ENCODE measurements at regions not wholly inside any gene's neighbourhood (a gene's known extent, or its start where the extent isn't known, plus 50 kb on each side); places are given as distances from the start of the nearest gene placed in this dataset.

DNA sequence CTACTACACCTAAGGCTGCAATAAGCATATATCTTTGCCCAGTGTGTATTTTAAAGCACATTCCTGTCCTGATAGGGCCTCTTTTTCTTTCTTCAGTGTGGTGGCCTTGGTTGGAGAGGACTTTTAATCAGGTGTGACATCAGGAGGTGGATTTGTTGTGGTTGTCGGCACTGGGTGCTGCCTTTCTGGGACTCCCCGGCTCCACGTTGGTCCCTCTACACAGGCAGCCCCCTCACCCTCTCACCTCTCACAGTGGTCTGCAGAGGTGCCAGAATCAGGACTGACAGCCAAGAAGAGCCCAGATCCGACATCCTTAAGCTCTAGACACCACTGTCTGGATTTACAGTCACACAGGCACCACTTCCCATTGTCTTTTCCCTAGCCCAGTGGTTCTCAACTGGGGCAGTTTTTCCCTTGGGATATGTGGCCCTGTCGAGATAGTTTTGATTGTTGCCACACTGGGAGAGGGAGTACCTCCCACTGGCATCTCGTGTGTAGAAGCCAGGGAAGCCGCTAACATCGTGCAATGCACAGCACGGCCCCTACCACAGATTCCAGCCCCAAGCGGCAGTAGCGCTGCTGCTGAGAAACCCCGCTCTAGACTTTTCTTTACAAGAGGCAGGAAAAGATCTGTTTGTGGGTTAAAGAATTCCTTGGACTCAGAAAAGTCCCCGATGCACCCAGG, 314.1 kb downstream of the QKI start:
- Mint-ChIP-seq H3K9me3 (no peaks in the 10 kb centered on the region), H3K4me3 (no peak overlapping the region), H3K4me1 (ENCODE audit: low read depth) (no peaks in the 10 kb centered on the region), H3K36me3 (ENCODE audit: low read depth) (no peaks in the 10 kb centered on the region), H3K27me3 (ENCODE audit: low read depth) (no peaks in the 10 kb centered on the region), H3K27ac (no peak overlapping the region)

DNA sequence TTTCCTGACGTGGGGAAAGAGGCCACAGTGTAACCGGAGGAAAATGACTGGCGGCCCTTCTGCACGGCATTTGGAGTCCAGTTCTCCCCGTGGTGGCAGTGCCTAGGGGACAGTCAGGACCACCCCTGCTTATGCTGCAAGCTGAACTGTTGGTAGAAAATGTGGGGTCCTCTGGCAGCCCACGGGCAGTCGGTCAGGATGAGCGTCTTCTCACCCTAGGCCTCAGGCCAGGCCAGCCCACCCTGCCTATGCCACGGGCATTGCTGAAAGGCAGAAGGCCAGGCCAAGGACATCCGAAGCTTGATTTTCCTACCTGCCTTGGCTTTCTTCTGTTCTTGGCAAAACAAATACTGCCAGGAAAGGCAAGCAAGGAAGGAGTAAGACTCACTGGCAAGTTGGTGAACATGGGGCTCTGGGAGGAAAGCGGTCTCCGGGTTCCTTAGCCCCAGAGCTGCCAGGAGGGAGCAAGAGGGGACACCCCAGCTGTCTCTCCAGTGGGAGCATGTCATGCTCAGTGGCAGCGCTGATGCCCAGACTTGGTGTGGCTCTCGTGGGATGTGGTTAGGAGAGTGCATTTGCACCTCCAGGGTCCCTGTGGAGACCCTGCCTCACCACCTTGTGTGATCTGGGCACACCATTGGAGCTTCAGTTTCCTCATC, 311.6 kb downstream of the QKI start:
- Mint-ChIP-seq H3K36me3 (ENCODE audit: low read depth) (no peaks in the 10 kb centered on the region), H3K9me3 (no peaks in the 10 kb centered on the region), H3K4me1 (ENCODE audit: low read depth) (no peaks in the 10 kb centered on the region), H3K27me3 (ENCODE audit: low read depth) (no peaks in the 10 kb centered on the region), H3K4me3 (no peak overlapping the region), H3K27ac (no peak overlapping the region)

DNA sequence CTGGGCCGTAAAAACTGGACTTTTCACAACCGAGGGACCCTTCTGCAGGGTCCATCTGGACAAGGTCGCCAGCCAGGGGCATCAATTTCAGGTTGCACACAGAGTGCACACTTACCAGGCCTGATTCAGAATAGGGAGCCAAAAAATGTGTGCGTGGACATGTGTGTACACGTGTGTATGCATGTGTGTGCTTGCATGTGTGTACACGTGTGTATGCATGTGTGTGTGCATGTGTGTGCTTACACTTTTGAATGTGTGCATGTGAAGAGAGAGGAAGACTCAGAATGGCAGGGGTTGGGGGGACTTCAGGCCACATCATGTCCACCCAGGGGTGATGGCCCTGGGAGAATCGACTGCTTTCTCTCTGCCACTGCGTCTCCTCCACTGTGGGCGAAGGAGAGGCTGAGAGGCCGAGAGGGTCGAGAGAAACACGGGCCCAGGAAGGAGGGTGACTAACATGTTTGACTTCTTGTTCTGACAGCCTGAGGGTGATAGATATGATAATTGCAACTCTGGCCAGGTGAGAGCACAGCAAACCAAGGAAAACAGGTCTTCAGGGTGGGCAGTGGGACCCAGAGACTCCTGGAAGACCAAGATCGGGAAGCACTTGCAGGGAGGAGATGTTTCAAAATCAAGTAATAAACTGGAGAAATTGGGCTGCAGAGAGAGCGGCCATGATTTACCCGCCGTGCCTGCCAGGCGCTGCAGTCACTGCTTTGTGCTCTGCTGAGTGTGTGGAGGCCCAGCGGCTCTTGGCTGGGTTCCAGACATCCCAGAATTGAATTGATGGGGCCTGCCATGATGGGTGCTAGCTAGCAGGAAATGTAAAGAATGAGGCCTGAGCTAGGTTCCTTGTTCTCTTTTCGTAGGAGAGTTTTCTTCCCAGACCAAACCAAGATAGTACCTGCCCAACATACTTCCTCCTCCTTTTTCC, 310.8 kb downstream of the QKI start:
- Mint-ChIP-seq H3K27me3 (ENCODE audit: low read depth) (no peaks in the 10 kb centered on the region), H3K36me3 (ENCODE audit: low read depth) (no peaks in the 10 kb centered on the region), H3K9me3 (no peaks in the 10 kb centered on the region), H3K27ac (no peak overlapping the region), H3K4me3 (no peak overlapping the region), H3K4me1 (ENCODE audit: low read depth) (no peaks in the 10 kb centered on the region)

DNA sequence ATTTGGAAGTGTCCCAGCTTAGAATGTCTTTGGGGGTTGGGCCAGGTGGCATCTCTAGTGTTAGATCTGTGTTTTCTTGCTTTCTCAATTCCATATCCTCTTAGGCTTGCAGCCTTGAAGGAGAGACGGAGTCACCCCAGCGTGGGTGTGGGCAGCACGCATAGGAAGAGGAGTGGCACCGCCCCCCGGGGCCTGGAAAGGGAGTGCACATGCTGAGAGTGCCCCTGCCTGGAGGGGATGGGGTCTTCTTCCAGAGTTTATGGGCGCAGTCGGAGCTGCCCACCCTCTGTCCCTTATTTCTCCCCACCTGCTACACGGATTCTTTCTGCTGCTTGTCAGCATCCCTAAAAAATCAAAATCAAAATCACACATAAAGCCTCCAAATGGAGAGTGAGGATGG, 309.7 kb downstream of the QKI start:
- H3K27me3 Mint-ChIP-seq (ENCODE audit: low read depth): no peaks in the 10 kb centered on the region
- no peaks in the 10 kb centered on the region for H3K9me3 Mint-ChIP-seq
- H3K4me3 Mint-ChIP-seq: no peak overlapping the region
- no peaks in the 10 kb centered on the region for H3K36me3 Mint-ChIP-seq (ENCODE audit: low read depth)
- H3K27ac Mint-ChIP-seq: no peak overlapping the region
- no peaks in the 10 kb centered on the region for H3K4me1 Mint-ChIP-seq (ENCODE audit: low read depth)

DNA sequence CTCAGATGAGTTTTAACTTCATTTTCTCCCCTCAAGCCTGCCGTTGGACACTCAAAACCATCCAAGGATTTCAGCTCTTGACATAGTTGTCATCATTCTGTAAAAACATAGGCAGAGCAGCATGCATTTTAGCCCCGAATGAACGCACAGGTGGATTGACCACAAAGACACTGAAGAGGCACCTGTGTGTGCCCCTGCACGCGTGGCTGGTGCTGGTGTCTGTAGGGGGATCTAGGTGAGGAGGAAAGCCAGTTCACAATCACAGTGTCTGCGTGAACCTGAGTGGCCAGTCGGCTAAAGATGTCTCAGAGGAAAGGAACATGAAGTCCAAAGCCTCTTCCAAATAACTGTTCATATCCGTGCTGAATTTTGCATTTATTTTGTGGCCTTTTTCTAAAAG, 309.2 kb downstream of the QKI start:
- no peaks in the 10 kb centered on the region for H3K9me3 Mint-ChIP-seq
- no peaks in the 10 kb centered on the region for H3K27me3 Mint-ChIP-seq (ENCODE audit: low read depth)
- H3K27ac Mint-ChIP-seq: no peak overlapping the region
- H3K4me3 Mint-ChIP-seq: no peak overlapping the region
- H3K36me3 Mint-ChIP-seq (ENCODE audit: low read depth): no peaks in the 10 kb centered on the region
- no peaks in the 10 kb centered on the region for H3K4me1 Mint-ChIP-seq (ENCODE audit: low read depth)

DNA sequence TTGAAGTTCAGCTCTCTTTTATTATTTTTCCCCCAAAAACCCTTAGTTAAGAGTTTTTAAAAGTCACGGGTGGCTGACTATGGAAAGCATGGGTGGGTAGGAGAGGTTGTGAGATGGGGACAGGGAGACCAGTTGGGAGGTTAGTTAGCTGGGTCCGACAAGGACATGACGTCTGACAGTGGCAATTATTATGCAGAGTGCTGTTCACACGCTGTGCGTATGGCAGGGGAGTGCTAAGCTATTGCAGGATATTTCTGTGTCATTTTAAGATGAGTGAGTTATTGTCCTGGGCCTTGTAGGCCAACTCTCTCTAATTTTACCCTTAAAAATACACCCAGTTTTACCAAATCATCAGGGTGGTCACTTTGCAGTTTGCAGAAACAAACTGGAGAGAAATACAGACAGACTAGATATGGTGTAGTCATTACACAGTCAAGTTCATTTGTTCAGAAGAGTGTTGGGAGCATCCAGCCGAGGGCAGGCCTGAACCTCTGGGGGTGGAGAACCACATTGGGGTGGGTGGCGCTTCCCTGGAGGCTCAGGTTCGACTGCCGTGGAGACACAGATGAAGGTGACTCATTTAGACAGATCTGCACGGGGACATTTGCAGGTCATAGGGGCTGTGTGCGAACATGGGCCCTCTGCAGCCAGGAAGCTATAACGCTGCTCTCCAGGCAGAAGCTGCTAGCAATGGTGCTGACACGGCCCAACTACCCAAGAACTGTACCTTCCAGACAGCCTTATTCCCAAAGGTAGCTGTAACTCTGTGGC, 307.6 kb downstream of the QKI start:
- Mint-ChIP-seq H3K36me3 (ENCODE audit: low read depth) (no peaks in the 10 kb centered on the region), H3K27ac (no peak overlapping the region), H3K4me3 (no peak overlapping the region), H3K4me1 (ENCODE audit: low read depth) (no peaks in the 10 kb centered on the region), H3K27me3 (ENCODE audit: low read depth) (no peaks in the 10 kb centered on the region), H3K9me3 (no peaks in the 10 kb centered on the region)

DNA sequence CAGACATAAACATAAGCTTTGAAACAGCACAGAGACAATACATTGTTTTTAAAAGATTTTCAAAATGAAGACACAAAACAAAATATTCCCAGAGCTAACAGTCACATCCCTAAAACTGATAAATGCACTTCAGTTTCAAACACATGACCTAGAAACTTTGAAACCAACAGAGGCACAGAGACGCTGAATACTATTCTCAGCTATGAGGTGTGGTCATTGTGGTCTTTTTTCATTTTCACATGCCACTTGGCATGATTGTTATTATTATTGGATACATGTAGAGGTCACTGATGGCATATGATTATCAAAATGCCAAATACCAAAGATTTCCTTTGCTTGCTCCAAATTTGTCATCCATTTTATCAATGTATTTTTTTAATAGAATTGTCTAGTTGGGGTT, 306.9 kb downstream of the QKI start:
- Mint-ChIP-seq H3K4me3 (no peak overlapping the region), H3K27ac (no peak overlapping the region), H3K9me3 (no peaks in the 10 kb centered on the region), H3K27me3 (ENCODE audit: low read depth) (no peaks in the 10 kb centered on the region), H3K4me1 (ENCODE audit: low read depth) (no peaks in the 10 kb centered on the region), H3K36me3 (ENCODE audit: low read depth) (no peaks in the 10 kb centered on the region)

DNA sequence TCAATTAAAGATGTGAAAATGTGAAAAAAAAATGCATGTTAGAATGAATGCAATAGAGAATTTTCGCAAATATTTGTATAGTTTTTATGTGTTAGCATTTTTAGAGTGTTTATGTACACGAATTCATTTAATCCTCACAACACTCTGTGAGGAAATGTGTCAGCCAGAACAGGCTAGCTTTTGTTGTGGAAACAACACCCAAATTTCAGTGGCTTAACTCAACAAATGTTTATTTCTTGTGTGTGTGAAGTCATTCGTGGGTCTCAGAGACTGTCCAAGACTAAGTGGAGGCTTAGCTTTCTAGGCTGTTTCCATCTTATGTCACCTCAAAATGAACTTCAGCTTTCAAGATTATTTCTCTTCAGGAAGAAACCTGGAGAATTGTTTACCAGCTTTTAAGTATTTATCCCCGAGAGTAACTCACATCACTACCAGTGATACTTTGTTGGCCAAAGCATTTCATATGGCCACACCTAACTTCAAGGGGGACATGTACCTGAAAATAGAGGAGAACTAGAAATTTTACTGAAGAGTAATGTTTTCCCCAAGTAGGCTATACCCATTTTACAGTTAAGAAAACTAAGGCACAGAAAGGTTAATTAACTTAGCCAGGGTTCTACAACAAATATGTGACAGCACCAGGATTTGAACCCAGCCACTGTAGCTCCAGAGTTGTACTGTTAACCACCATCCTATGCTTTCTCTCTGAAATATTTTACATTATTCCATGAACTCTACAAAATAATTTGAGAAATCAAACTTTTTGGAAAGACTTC, 306.1 kb downstream of the QKI start:
- H3K4me1 Mint-ChIP-seq (ENCODE audit: low read depth): no peaks in the 10 kb centered on the region
- H3K4me3 Mint-ChIP-seq: no peak overlapping the region
- H3K27ac Mint-ChIP-seq: no peak overlapping the region
- no peaks in the 10 kb centered on the region for H3K36me3 Mint-ChIP-seq (ENCODE audit: low read depth)
- no peaks in the 10 kb centered on the region for H3K27me3 Mint-ChIP-seq (ENCODE audit: low read depth)
- H3K9me3 Mint-ChIP-seq: no peaks in the 10 kb centered on the region

DNA sequence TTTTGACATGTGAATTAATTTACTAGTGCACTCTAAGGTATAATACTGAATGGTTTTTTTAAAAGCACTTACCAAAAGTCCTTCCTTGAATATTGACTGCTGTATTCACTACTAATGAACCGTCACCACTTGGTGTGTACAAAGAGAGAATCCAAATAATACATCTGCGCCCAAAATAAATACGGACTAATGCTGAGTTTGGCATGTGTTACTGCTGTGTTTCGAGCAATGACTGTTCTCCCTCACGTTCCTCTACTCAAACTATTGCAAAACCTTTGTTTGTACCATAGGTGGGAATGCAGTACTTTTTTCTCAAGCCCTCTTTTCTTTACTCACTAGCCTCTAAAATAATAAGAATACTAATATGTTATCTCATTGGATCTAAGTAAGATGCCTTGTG, 305.5 kb downstream of the QKI start:
- H3K4me3 Mint-ChIP-seq: no peak overlapping the region
- H3K36me3 Mint-ChIP-seq (ENCODE audit: low read depth): no peaks in the 10 kb centered on the region
- H3K4me1 Mint-ChIP-seq (ENCODE audit: low read depth): no peaks in the 10 kb centered on the region
- H3K27me3 Mint-ChIP-seq (ENCODE audit: low read depth): no peaks in the 10 kb centered on the region
- no peak overlapping the region for H3K27ac Mint-ChIP-seq
- H3K9me3 Mint-ChIP-seq: no peaks in the 10 kb centered on the region

DNA sequence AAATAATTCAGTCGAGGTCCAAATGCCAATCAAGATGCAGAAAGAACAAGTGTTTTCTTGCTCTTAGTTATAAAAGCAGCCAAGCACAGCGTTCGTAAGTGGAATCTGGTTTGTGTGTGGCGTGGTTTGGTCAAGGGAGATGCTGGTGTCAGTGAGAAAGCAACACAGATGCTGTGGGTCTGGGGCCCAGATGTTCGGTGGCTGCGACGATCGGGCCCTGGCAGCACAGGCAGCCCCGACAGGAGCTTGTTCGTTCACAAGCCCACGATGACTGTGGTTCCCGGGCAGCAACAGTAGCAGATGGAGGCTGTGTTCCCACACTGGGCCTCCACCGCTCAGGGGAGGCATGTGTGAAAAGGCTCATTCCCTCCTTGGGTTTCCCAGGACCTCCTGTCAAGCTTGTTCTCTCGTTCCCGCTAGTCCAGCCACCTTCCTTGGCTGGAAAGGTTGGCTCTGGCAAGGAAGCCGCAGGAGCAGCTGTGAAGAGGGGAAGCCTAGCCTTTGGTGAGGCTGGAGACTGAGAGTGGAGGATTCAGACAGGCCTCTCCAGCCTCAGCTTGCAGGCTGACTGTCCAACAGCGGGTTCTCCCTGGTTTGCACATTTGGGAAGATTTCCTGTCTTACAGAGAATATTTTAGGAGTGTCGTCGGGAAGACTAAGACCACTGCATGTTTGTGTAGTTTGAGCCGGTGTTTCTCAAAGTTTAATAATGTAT, 304.7 kb downstream of the QKI start:
- H3K4me3 Mint-ChIP-seq: no peak overlapping the region
- no peaks in the 10 kb centered on the region for H3K36me3 Mint-ChIP-seq (ENCODE audit: low read depth)
- H3K4me1 Mint-ChIP-seq (ENCODE audit: low read depth): no peaks in the 10 kb centered on the region
- H3K9me3 Mint-ChIP-seq: no peaks in the 10 kb centered on the region
- H3K27ac Mint-ChIP-seq: no peak overlapping the region
- H3K27me3 Mint-ChIP-seq (ENCODE audit: low read depth): no peaks in the 10 kb centered on the region

DNA sequence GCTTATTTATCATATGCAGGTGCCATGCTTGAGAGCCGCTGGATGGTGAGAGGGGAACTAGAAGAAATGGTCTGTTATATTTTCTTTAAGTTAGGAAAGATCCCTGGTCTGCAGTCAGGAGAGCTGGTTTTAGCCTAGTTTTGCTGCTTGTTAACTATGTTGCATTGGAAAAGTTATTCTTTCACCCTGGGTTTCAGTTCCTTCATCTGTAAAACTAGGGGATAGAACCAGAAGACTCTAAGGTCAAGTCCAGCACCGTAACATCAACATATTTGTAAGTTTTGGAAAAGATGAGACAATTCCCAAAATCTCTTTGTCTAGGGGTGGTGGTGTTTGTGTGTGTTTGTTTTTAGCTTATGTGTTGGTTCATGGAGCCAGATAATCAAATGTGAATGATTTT, 304.0 kb downstream of the QKI start:
- Mint-ChIP-seq H3K4me3 (no peak overlapping the region), H3K27ac (no peak overlapping the region), H3K4me1 (ENCODE audit: low read depth) (no peaks in the 10 kb centered on the region), H3K36me3 (ENCODE audit: low read depth) (no peaks in the 10 kb centered on the region), H3K9me3 (no peaks in the 10 kb centered on the region), H3K27me3 (ENCODE audit: low read depth) (no peaks in the 10 kb centered on the region)

DNA sequence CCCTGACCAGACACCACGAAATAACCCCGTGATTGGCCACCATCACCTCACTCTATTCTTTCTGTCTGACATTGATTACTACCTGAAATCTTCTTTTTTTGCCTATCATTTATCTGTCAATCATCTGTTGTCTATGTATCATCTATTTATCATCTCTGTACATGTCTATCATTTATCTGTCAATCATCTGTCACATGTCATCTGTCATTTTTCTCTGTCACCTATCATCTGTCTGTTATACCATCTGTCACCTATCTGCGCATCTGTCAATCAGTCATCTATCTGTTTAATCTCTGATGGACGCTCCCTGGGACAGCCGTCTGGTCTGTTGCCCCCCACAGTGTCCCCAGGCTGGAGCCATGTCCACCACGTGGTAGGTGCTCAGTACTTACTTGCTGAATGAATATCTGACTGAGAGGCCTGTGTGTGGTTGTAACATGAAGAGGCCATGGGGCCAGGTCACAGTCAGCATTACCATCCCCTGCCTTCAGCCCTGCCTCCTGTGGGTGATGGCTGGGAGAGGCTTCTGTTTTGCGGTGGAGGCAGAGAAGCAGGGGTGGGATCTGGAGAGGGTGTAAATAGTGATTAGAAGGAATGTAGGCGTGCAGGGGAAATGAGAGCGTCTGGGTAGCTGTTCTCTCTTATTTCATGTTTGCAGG, 302.7 kb downstream of the QKI start:
- no peaks in the 10 kb centered on the region for H3K36me3 Mint-ChIP-seq (ENCODE audit: low read depth)
- no peak overlapping the region for H3K27ac Mint-ChIP-seq
- no peaks in the 10 kb centered on the region for H3K4me1 Mint-ChIP-seq (ENCODE audit: low read depth)
- no peaks in the 10 kb centered on the region for H3K27me3 Mint-ChIP-seq (ENCODE audit: low read depth)
- no peak overlapping the region for H3K4me3 Mint-ChIP-seq
- no peaks in the 10 kb centered on the region for H3K9me3 Mint-ChIP-seq

DNA sequence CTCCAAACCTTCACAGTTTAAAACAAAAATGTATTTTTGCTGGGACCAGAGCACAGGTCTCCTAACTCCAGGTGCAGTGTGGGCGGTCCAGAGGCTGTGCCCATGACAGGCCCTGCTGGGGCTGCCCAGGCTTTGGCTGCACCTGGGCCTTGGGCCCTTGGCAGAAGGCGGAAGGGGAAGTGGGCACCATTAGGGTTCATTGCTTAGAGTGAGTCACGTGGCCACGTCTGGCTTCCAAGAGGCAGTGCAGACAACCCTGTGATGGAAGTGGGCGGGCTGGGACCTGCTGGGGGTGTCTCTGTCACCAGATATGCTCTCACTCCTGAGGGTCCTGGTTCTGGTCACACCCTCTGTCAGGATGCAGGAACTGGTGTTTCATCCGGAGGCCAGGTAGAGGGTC, 302.2 kb downstream of the QKI start:
- no peak overlapping the region for H3K4me3 Mint-ChIP-seq
- H3K9me3 Mint-ChIP-seq: no peaks in the 10 kb centered on the region
- H3K27ac Mint-ChIP-seq: no peak overlapping the region
- H3K27me3 Mint-ChIP-seq (ENCODE audit: low read depth): no peaks in the 10 kb centered on the region
- H3K36me3 Mint-ChIP-seq (ENCODE audit: low read depth): no peaks in the 10 kb centered on the region
- no peaks in the 10 kb centered on the region for H3K4me1 Mint-ChIP-seq (ENCODE audit: low read depth)

All from T-helper 1 cell treated with Interleukin-12 subunit alpha and Interleukin-12 subunit beta and Interleukin-4 antibody, amounts not matched to agents 30 μg/mL and 1 μg/mL, for 36 hours (primary cell).